ENCODE measurements at regions not wholly inside any gene's neighbourhood (a gene's known extent, or its start where the extent isn't known, plus 50 kb on each side); places are given as distances from the start of the nearest gene placed in this dataset.

GRCh38 chr20:52098186-52098585 is 93.4 kb downstream of the ZFP64 start:
- H3K9me3 ChIP-seq (ENCODE audit: severe bottlenecking): no peaks in the 10 kb centered on the region
- DNase-seq (ENCODE audit: low spot score): no peak
- TF ChIP-seq CTCF (IDR thresholded peaks at IDR 0.05; ENCODE audit: poor library complexity, severe bottlenecking): no peak

GRCh38 chr20:52096117-52096516 is 95.5 kb downstream of the ZFP64 start:
- no peaks in the 10 kb centered on the region for H3K27me3 ChIP-seq (ENCODE audit: insufficient read depth, poor library complexity, severe bottlenecking)
- no peak for DNase-seq (ENCODE audit: low spot score)
- H3K36me3 ChIP-seq (ENCODE audit: low read depth): peaks cover 5% of the 10 kb centered on the region; the same call in 1 of the 2 replicates
- H3K4me1 ChIP-seq (ENCODE audit: insufficient read depth, poor library complexity, severe bottlenecking): no peaks in the 10 kb centered on the region
- no peaks in the 10 kb centered on the region for H3K9me3 ChIP-seq (ENCODE audit: severe bottlenecking)
- no peak overlapping the region for H3K27ac ChIP-seq (ENCODE audit: poor library complexity, severe bottlenecking)
- ATAC-seq (ENCODE audit: low read depth): no peak
- TF ChIP-seq CTCF (IDR thresholded peaks at IDR 0.05; ENCODE audit: poor library complexity, severe bottlenecking): no peak
- no peak overlapping the region for H3K4me3 ChIP-seq (ENCODE audit: severe bottlenecking)

More at GRCh38 chr20:52098186-52098585, 93.4 kb downstream of the ZFP64 start:
- peaks cover 5% of the 10 kb centered on the region; the same call in 1 of the 2 replicates for H3K36me3 ChIP-seq (ENCODE audit: low read depth)
- no peak for ATAC-seq (ENCODE audit: low read depth)
- H3K4me1 ChIP-seq (ENCODE audit: insufficient read depth, poor library complexity, severe bottlenecking): no peaks in the 10 kb centered on the region
- H3K27ac ChIP-seq (ENCODE audit: poor library complexity, severe bottlenecking): no peak overlapping the region
- no peaks in the 10 kb centered on the region for H3K27me3 ChIP-seq (ENCODE audit: insufficient read depth, poor library complexity, severe bottlenecking)
- H3K4me3 ChIP-seq (ENCODE audit: severe bottlenecking): no peak overlapping the region

GRCh38 chr20:52094693-52095092 is 96.9 kb downstream of the ZFP64 start:
- no peak for ATAC-seq (ENCODE audit: low read depth)
- H3K36me3 ChIP-seq (ENCODE audit: low read depth): peaks cover 5% of the 10 kb centered on the region; the same call in 1 of the 2 replicates
- no peak for DNase-seq (ENCODE audit: low spot score)
- no peak overlapping the region for H3K4me3 ChIP-seq (ENCODE audit: severe bottlenecking)
- H3K4me1 ChIP-seq (ENCODE audit: insufficient read depth, poor library complexity, severe bottlenecking): no peaks in the 10 kb centered on the region
- no peak overlapping the region for H3K27ac ChIP-seq (ENCODE audit: poor library complexity, severe bottlenecking)
- H3K27me3 ChIP-seq (ENCODE audit: insufficient read depth, poor library complexity, severe bottlenecking): no peaks in the 10 kb centered on the region
- TF ChIP-seq CTCF (IDR thresholded peaks at IDR 0.05; ENCODE audit: poor library complexity, severe bottlenecking): no peak
- H3K9me3 ChIP-seq (ENCODE audit: severe bottlenecking): no peaks in the 10 kb centered on the region

GRCh38 chr20:52093575-52093974 is 98.0 kb downstream of the ZFP64 start:
- no peak overlapping the region for H3K27ac ChIP-seq (ENCODE audit: poor library complexity, severe bottlenecking)
- no peak overlapping the region for H3K4me3 ChIP-seq (ENCODE audit: severe bottlenecking)
- peaks cover 7% of the 10 kb centered on the region; the same call in 1 of the 2 replicates for H3K36me3 ChIP-seq (ENCODE audit: low read depth)
- DNase-seq (ENCODE audit: low spot score) (no peak), ATAC-seq (ENCODE audit: low read depth) (no peak)
- no peaks in the 10 kb centered on the region for H3K9me3 ChIP-seq (ENCODE audit: severe bottlenecking)
- no peaks in the 10 kb centered on the region for H3K4me1 ChIP-seq (ENCODE audit: insufficient read depth, poor library complexity, severe bottlenecking)
- no peak for TF ChIP-seq CTCF (IDR thresholded peaks at IDR 0.05; ENCODE audit: poor library complexity, severe bottlenecking)
- no peaks in the 10 kb centered on the region for H3K27me3 ChIP-seq (ENCODE audit: insufficient read depth, poor library complexity, severe bottlenecking)

GRCh38 chr20:52090035-52090434 is 101.5 kb downstream of the ZFP64 start:
- Histone ChIP-seq H3K4me1 (ENCODE audit: insufficient read depth, poor library complexity, severe bottlenecking) (no peaks in the 10 kb centered on the region), H3K9me3 (ENCODE audit: severe bottlenecking) (peaks cover 16% of the 10 kb centered on the region), H3K27me3 (ENCODE audit: insufficient read depth, poor library complexity, severe bottlenecking) (no peaks in the 10 kb centered on the region), H3K4me3 (ENCODE audit: severe bottlenecking) (no peak overlapping the region), H3K27ac (ENCODE audit: poor library complexity, severe bottlenecking) (no peak overlapping the region), H3K36me3 (ENCODE audit: low read depth) (peaks cover 42% of the 10 kb centered on the region)
- ATAC-seq (ENCODE audit: low read depth) (no peak), DNase-seq (ENCODE audit: low spot score) (no peak)
- no peak for TF ChIP-seq CTCF (IDR thresholded peaks at IDR 0.05; ENCODE audit: poor library complexity, severe bottlenecking)
